ENCODE measurements at regions not wholly inside any gene's neighbourhood (a gene's known extent, or its start where the extent isn't known, plus 50 kb on each side); places are given as distances from the start of the nearest gene placed in this dataset.

GRCh38 chr5:156256642-156257041 is 70.3 kb upstream of the SGCD start:
- no peak overlapping the region for H3K4me3 Mint-ChIP-seq

GRCh38 chr5:156258934-156259333 is 68.0 kb upstream of the SGCD start:
- Mint-ChIP-seq H3K27ac (no peak overlapping the region), H3K4me1 (ENCODE audit: low read depth) (no peaks in the 10 kb centered on the region), H3K4me3 (no peak overlapping the region), H3K9me3 (peaks cover 5% of the 10 kb centered on the region), H3K27me3 (ENCODE audit: insufficient read depth) (no peaks in the 10 kb centered on the region), H3K36me3 (ENCODE audit: low read depth) (no peaks in the 10 kb centered on the region)
- DNase-seq = no peak
- no peak for TF ChIP-seq CTCF (IDR thresholded peaks at IDR 0.05)

More at GRCh38 chr5:156256642-156257041, 70.3 kb upstream of the SGCD start:
- Mint-ChIP-seq H3K36me3 (ENCODE audit: low read depth) (no peaks in the 10 kb centered on the region), H3K9me3 (0 out of 2 replicates have a peak, but pooled peaks cover 5% of the 10 kb centered on the region), H3K4me1 (ENCODE audit: low read depth) (no peaks in the 10 kb centered on the region), H3K27ac (no peak overlapping the region), H3K27me3 (ENCODE audit: insufficient read depth) (no peaks in the 10 kb centered on the region)
- no peak for TF ChIP-seq CTCF (IDR thresholded peaks at IDR 0.05)
- no peak for DNase-seq

- TF ChIP-seq CTCF (IDR thresholded peaks at IDR 0.05) = no peak
- no peaks in the 10 kb centered on the region for H3K4me1 Mint-ChIP-seq (ENCODE audit: low read depth)
- no peak overlapping the region for H3K4me3 Mint-ChIP-seq
- H3K27me3 Mint-ChIP-seq (ENCODE audit: insufficient read depth) = no peaks in the 10 kb centered on the region
- no peaks in the 10 kb centered on the region for H3K36me3 Mint-ChIP-seq (ENCODE audit: low read depth)
- DNase-seq = no peak
- H3K9me3 Mint-ChIP-seq = peaks cover 5% of the 10 kb centered on the region
- no peak overlapping the region for H3K27ac Mint-ChIP-seq
Measured at GRCh38 chr5:156259618-156260017, 67.3 kb upstream of the SGCD start.

- Mint-ChIP-seq H3K4me3 (no peak overlapping the region), H3K4me1 (ENCODE audit: low read depth) (no peaks in the 10 kb centered on the region), H3K27me3 (ENCODE audit: insufficient read depth) (no peaks in the 10 kb centered on the region), H3K27ac (no peak overlapping the region), H3K36me3 (ENCODE audit: low read depth) (no peaks in the 10 kb centered on the region), H3K9me3 (peaks cover 5% of the 10 kb centered on the region)
- TF ChIP-seq CTCF (IDR thresholded peaks at IDR 0.05) = no peak
- no peak for DNase-seq
Measured at GRCh38 chr5:156261275-156261939, 65.6 kb upstream of the SGCD start.

- Mint-ChIP-seq H3K27me3 (ENCODE audit: insufficient read depth) (no peaks in the 10 kb centered on the region; the same call in 1 of the 2 replicates), H3K27ac (no peak overlapping the region), H3K9me3 (peaks cover 14% of the 10 kb centered on the region), H3K36me3 (ENCODE audit: low read depth) (no peaks in the 10 kb centered on the region), H3K4me1 (ENCODE audit: low read depth) (no peaks in the 10 kb centered on the region), H3K4me3 (no peak overlapping the region)
- DNase-seq = no peak
- no peak for TF ChIP-seq CTCF (IDR thresholded peaks at IDR 0.05)
Measured at GRCh38 chr5:156271569-156271968, 55.4 kb upstream of the SGCD start.
